ENCODE measurements at regions not wholly inside any gene's neighbourhood (a gene's known extent, or its start where the extent isn't known, plus 50 kb on each side); places are given as distances from the start of the nearest gene placed in this dataset.

DNA sequence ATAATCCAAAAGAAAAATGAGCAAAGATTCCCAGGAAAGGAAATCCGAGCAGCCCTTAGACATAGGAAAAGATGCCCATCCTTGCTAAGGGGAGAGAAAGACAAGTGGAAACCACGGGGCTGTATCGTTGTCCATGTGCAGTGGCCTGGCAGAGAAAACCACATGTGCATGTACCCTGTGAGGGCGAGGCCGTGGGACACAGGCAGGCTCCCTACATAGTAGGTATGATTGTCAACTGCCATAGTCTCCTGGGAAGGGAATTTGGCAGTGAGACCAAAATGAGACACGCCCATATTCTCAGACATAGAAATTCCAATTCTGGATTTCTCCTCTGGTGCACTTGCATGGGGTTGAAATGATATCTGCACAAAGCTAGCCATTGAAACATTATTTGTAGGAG is 169.7 kb upstream of the SALL4 start:
- ChIA-PET POLR2A (interaction anchor here (0.5 kb wide), 1 partner anchor 179 kb away, joined by 6 read pairs; no protein-coding TSS in a partner anchor), CTCF (ENCODE audit: unreplicated experiment) (no interaction called here)
- TF ChIP-seq, protein P1, sequence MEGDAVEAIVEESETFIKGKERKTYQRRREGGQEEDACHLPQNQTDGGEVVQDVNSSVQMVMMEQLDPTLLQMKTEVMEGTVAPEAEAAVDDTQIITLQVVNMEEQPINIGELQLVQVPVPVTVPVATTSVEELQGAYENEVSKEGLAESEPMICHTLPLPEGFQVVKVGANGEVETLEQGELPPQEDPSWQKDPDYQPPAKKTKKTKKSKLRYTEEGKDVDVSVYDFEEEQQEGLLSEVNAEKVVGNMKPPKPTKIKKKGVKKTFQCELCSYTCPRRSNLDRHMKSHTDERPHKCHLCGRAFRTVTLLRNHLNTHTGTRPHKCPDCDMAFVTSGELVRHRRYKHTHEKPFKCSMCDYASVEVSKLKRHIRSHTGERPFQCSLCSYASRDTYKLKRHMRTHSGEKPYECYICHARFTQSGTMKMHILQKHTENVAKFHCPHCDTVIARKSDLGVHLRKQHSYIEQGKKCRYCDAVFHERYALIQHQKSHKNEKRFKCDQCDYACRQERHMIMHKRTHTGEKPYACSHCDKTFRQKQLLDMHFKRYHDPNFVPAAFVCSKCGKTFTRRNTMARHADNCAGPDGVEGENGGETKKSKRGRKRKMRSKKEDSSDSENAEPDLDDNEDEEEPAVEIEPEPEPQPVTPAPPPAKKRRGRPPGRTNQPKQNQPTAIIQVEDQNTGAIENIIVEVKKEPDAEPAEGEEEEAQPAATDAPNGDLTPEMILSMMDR (conservative IDR thresholded peaks at IDR 0.05; ENCODE audit: low read length) = no peak
- TF ChIP-seq EZH2phosphoT487 (IDR thresholded peaks at IDR 0.05; ENCODE audit: borderline replicate concordance, low read depth, low read length) = no peak
- H3K4me2 ChIP-seq (ENCODE audit: low read length) = no peak overlapping the region
- no TSS peak for BruUV-seq (replicated peaks)
- DNase-seq (ENCODE audit: low spot score) = no peak
- intact Hi-C loops (cut with micrococcal nuclease; ENCODE audit: unreplicated experiment) = no loop called here
- no peak overlapping the region for H3K4me3 ChIP-seq (ENCODE audit: low read depth, low read length, poor library complexity, severe bottlenecking)
- no peaks in the 10 kb centered on the region for H3K4me1 ChIP-seq (ENCODE audit: insufficient read depth, low read length, poor library complexity, severe bottlenecking)
- H3K9me3 ChIP-seq (ENCODE audit: low read length) = no peaks in the 10 kb centered on the region
- H2AFZ ChIP-seq (ENCODE audit: low read length) = no peak overlapping the region
- H3K36me3 ChIP-seq (ENCODE audit: insufficient read depth, low read length) = no peaks in the 10 kb centered on the region
- H4K20me1 ChIP-seq (ENCODE audit: insufficient read depth, low read length) = no peaks in the 10 kb centered on the region
- no peaks in the 10 kb centered on the region for H3K9me2 ChIP-seq (ENCODE audit: insufficient read depth, low read length)
- H3K79me2 ChIP-seq (ENCODE audit: insufficient read depth, low read depth, low read length) = no peaks in the 10 kb centered on the region
- no peak overlapping the region for H3K27ac ChIP-seq (ENCODE audit: low read depth, low read length, poor library complexity, severe bottlenecking)

DNA sequence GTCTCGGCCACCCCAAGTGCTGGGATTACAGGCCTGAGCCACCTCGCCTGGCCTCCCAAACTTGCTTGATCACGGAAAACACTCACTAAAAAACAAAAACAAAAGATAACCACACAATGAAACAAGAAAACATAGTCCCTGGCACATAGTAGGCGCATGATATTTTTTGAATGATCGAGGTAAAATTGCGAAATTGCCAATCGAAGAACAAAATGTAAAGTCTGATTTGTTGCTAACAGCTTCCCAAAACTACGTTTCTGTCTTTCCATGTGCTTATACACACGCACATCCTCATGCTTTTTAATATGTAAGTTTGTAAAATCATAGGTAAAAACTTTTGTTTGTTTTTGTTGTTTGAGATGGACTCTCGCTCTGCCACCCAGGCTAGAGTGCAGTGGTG is 168.5 kb upstream of the SALL4 start:
- no peaks in the 10 kb centered on the region for H3K9me3 ChIP-seq (ENCODE audit: low read length)
- BruUV-seq (replicated peaks) = no TSS peak
- H3K36me3 ChIP-seq (ENCODE audit: insufficient read depth, low read length) = no peaks in the 10 kb centered on the region
- TF ChIP-seq EZH2phosphoT487 (IDR thresholded peaks at IDR 0.05; ENCODE audit: borderline replicate concordance, low read depth, low read length) = no peak
- TF ChIP-seq, protein P1 (conservative IDR thresholded peaks at IDR 0.05; ENCODE audit: low read length) = no peak
- no peak overlapping the region for H3K4me2 ChIP-seq (ENCODE audit: low read length)
- no peak overlapping the region for H3K4me3 ChIP-seq (ENCODE audit: low read depth, low read length, poor library complexity, severe bottlenecking)
- no peak overlapping the region for H2AFZ ChIP-seq (ENCODE audit: low read length)
- intact Hi-C loops (cut with micrococcal nuclease; ENCODE audit: unreplicated experiment) = no loop called here
- ChIA-PET POLR2A (no interaction called here), CTCF (ENCODE audit: unreplicated experiment) (no interaction called here)
- H3K27ac ChIP-seq (ENCODE audit: low read depth, low read length, poor library complexity, severe bottlenecking) = no peak overlapping the region
- H3K4me1 ChIP-seq (ENCODE audit: insufficient read depth, low read length, poor library complexity, severe bottlenecking) = no peaks in the 10 kb centered on the region
- no peak for DNase-seq (ENCODE audit: low spot score)
- no peaks in the 10 kb centered on the region for H3K9me2 ChIP-seq (ENCODE audit: insufficient read depth, low read length)
- no peaks in the 10 kb centered on the region for H3K79me2 ChIP-seq (ENCODE audit: insufficient read depth, low read depth, low read length)
- no peaks in the 10 kb centered on the region for H4K20me1 ChIP-seq (ENCODE audit: insufficient read depth, low read length)

DNA sequence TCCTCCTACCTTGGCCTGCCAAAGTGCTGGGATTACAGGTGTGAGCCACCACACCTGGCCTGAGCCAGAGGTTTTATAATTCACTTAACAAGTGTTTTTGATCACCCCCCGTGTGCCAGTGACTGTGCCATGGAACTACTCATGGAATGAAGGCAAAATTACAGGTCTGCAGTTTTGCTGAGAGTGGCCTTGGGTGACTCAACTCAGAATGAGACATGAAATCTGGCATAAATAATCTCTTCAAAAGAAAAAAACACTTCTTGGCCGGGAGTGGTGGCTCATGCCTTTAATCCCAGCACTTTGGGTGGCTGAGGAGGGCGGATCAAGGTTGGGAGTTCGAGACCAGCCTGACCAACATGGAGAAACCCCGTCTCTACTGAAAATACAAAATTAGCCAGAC is 166.9 kb upstream of the SALL4 start:
- H3K4me2 ChIP-seq (ENCODE audit: low read length) = no peak overlapping the region
- intact Hi-C loops (cut with micrococcal nuclease; ENCODE audit: unreplicated experiment) = no loop called here
- no peaks in the 10 kb centered on the region for H3K36me3 ChIP-seq (ENCODE audit: insufficient read depth, low read length)
- no peaks in the 10 kb centered on the region for H3K9me3 ChIP-seq (ENCODE audit: low read length)
- CTCF ChIA-PET (ENCODE audit: unreplicated experiment) = no interaction called here
- DNase-seq (ENCODE audit: low spot score) = no peak
- no peaks in the 10 kb centered on the region for H3K9me2 ChIP-seq (ENCODE audit: insufficient read depth, low read length)
- H3K4me1 ChIP-seq (ENCODE audit: insufficient read depth, low read length, poor library complexity, severe bottlenecking) = no peaks in the 10 kb centered on the region
- H3K79me2 ChIP-seq (ENCODE audit: insufficient read depth, low read depth, low read length) = no peaks in the 10 kb centered on the region
- no TSS peak for BruUV-seq (replicated peaks)
- no peaks in the 10 kb centered on the region for H4K20me1 ChIP-seq (ENCODE audit: insufficient read depth, low read length)
- TF ChIP-seq, protein P1 (conservative IDR thresholded peaks at IDR 0.05; ENCODE audit: low read length) = no peak
- TF ChIP-seq EZH2phosphoT487 (IDR thresholded peaks at IDR 0.05; ENCODE audit: borderline replicate concordance, low read depth, low read length) = no peak
- H2AFZ ChIP-seq (ENCODE audit: low read length) = no peak overlapping the region
- no peak overlapping the region for H3K4me3 ChIP-seq (ENCODE audit: low read depth, low read length, poor library complexity, severe bottlenecking)
- POLR2A ChIA-PET = no interaction called here
- H3K27ac ChIP-seq (ENCODE audit: low read depth, low read length, poor library complexity, severe bottlenecking) = no peak overlapping the region
